Fibroblast of skin of abdomen (primary cell): ENCODE measurements at regions not wholly inside any gene's neighbourhood (a gene's known extent, or its start where the extent isn't known, plus 50 kb on each side); places are given as distances from the start of the nearest gene placed in this dataset.
"Not testable (repeated sequence)": the region's sequence is repeated elsewhere in the genome, so short reads cannot be mapped to it uniquely, and the experiment has no call there.

Source experiments
- DNase-seq: peaks from one replicate; pipeline ENCODE4 v3.0.0-alpha.2; 2013

DNA sequence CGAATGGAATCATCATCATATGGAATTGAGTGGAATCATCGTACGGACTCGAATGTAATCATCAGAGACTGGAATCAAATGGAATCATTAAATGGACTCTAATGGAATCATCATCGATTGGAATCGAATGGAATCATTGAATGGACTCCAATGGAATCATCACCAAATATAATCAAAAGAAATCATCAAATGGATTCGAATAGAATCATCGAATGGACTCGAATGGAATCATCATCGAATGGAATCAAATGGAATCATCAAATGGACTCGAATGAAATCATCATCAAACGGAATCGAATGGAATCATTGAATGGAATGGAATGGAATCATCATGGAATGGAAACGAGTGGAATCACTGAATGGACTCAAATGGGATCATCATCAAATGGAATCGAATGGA is 233.5 kb downstream of the SHCBP1 start:
- not testable (repeated sequence) for DNase-seq

DNA sequence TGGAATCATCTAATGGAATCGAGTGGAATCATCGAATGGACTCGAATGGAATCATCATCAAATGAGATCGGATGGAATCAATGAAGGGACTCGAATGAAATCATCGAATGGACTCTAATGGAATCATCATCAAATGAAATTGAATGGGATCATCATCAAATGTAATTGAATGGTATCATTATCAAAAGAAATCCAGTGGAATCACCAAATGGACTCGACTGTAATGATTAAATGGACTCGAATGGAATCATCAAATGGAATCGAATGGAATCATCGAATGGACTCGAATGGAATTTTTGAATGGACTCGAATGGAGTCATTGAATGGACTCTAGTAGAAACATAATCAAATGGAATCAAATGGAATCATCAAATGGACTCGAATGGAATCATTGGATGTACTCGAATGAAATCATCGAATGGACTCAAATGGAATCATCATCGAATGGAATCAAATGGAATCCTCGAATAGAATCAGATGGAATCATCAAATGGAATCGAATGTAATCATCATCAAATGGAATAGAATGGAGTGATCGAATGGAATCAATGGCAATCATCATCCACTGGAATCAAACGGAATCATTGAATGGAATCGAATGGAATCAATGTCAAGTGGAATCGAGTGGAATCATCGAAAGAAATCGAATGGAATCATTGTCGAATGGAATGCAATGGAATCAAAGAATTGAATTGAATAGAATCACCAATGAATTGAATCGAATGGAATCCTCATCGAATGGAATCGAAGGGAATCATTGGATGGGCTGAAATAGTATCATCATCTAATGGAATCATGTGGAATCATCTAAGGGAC is 234.2 kb downstream of the SHCBP1 start:
- not testable (repeated sequence) for DNase-seq

DNA sequence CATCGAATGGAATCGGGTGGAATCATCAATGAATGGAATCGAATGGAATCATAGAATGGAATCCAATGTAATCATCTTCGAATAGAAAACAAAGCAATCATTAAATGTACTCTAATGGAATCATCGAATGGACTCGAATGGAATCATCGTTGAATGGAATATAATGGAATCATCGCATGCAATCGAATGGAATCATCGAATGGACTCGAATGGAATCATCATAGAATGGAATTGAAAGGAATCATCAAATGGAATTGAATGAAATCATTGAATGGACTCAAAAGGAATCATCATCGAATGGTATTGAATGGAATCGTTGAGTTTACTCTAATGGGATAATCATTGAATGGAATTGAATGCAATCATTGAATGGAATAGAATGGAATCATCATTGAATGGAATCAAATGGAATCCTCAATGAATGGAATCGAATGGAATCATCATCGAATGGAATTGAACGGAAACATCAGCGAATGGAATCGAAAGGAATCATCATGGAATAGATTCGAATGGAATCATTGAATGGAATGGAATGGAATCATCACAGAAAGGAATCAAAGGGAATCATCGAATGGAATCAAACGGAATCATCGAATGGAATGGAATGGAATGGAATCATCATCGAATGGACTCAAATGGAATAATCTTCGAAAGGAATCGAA is 234.9 kb downstream of the SHCBP1 start:
- DNase-seq: not testable (repeated sequence)

DNA sequence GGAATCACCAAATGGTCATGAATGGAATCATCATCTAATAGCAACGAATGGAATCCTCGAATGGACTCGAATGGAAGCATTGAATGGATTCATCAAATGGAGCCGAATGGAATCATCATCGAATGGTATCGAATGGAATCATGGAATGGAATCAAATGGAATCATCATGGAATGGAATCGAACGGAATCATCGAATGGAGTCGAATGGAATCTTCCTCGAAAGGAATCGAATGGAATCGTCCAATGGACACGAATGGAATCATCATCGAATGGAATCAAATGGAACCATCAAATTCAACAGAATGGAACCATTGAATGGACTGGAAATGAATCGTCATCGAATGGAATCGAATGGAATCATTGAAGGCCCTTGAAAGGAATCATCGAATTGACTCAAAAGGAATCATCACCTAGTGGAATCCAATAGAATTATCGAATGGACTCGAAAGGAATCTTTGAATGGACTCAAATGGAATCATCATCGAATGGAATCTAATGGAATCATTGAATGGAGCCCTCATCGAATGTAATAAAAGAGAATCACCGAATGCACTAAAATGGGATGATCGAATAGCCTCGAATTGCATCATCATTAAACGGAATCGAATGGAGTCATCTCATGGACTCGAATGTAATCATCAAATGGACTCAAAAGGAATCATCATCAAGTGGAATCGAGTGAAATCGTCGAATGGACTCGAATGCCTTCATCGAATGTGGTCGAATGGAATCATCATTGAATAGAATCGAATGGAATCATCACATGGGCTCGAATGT is 236.7 kb downstream of the SHCBP1 start:
- peak; percentile 45 for DNase-seq

GRCh38 chr16:46383581-46383980 is 237.6 kb downstream of the SHCBP1 start:
- not testable (repeated sequence) for DNase-seq

- DNase-seq: peak; percentile 38
Measured at GRCh38 chr16:46382791-46383541, 238.2 kb downstream of the SHCBP1 start.

- DNase-seq: not testable (repeated sequence)
Measured at GRCh38 chr16:46382079-46382478, 239.1 kb downstream of the SHCBP1 start.

GRCh38 chr16:46381344-46381743 is 239.8 kb downstream of the SHCBP1 start:
- peak; percentile 8 for DNase-seq
